Mammary epithelial cell (primary cell): ENCODE measurements at regions not wholly inside any gene's neighbourhood (a gene's known extent, or its start where the extent isn't known, plus 50 kb on each side); places are given as distances from the start of the nearest gene placed in this dataset.

ENCODE experiments used
- EZH2 ChIP-seq: IDR thresholded peaks from 2 replicates; pipeline ENCODE4 v1.6.1; 2012; ENCODE audit warnings: low read length, inconsistent platforms, borderline replicate concordance
- TF ChIP-seq, protein P1 (sequence below), 2 donors: IDR thresholded peaks in 1 of 2; conservative IDR thresholded peaks in 1 of 2; 2 replicates each; pipeline ENCODE4 v1.5.1; 2011 to 2012; ENCODE audit warnings: inconsistent platforms in 2 of 2, low read length in 2 of 2, mild to moderate bottlenecking in 2 of 2, control low read depth in 1 of 2, low read depth in 1 of 2; ENCODE audit not compliant: insufficient read depth in 1 of 2; ENCODE audit errors: extremely low read depth in 1 of 2

- TF ChIP-seq, protein P1, sequence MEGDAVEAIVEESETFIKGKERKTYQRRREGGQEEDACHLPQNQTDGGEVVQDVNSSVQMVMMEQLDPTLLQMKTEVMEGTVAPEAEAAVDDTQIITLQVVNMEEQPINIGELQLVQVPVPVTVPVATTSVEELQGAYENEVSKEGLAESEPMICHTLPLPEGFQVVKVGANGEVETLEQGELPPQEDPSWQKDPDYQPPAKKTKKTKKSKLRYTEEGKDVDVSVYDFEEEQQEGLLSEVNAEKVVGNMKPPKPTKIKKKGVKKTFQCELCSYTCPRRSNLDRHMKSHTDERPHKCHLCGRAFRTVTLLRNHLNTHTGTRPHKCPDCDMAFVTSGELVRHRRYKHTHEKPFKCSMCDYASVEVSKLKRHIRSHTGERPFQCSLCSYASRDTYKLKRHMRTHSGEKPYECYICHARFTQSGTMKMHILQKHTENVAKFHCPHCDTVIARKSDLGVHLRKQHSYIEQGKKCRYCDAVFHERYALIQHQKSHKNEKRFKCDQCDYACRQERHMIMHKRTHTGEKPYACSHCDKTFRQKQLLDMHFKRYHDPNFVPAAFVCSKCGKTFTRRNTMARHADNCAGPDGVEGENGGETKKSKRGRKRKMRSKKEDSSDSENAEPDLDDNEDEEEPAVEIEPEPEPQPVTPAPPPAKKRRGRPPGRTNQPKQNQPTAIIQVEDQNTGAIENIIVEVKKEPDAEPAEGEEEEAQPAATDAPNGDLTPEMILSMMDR (conservative IDR thresholded peaks at IDR 0.05 in 1 of 2, IDR thresholded peaks at IDR 0.05 in 1 of 2; ENCODE audit: extremely low read depth in 1 of 2, insufficient read depth in 1 of 2, low read depth in 1 of 2, low read length in 2 of 2) = no peak
- no peak for TF ChIP-seq EZH2
Observed at GRCh38 chr2:129329574-129329973, 649.9 kb upstream of the RAB6C start.
